ENCODE measurements at regions not wholly inside any gene's neighbourhood (a gene's known extent, or its start where the extent isn't known, plus 50 kb on each side); places are given as distances from the start of the nearest gene placed in this dataset.

DNA sequence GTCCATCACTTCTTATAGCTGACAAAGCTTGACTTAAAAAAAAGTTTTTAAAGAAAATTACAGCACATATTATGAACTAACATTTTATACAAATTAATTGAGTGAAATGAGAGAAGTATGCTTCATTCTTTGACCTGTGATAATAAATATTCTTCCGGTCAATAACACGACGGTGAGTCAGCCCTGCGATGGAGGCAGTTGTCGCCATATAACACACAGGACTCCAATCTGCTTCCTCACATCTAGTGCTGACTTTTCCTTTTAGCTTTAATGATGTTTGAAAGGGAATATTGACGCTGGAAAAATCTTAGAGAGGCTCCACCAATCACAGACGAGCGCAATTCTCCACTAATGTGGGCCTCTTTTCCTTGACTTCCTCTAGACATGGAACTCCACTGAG is 166.9 kb upstream of the C1orf21 start:
- no peak overlapping the region for H3K27ac ChIP-seq
- TF ChIP-seq, protein P1, sequence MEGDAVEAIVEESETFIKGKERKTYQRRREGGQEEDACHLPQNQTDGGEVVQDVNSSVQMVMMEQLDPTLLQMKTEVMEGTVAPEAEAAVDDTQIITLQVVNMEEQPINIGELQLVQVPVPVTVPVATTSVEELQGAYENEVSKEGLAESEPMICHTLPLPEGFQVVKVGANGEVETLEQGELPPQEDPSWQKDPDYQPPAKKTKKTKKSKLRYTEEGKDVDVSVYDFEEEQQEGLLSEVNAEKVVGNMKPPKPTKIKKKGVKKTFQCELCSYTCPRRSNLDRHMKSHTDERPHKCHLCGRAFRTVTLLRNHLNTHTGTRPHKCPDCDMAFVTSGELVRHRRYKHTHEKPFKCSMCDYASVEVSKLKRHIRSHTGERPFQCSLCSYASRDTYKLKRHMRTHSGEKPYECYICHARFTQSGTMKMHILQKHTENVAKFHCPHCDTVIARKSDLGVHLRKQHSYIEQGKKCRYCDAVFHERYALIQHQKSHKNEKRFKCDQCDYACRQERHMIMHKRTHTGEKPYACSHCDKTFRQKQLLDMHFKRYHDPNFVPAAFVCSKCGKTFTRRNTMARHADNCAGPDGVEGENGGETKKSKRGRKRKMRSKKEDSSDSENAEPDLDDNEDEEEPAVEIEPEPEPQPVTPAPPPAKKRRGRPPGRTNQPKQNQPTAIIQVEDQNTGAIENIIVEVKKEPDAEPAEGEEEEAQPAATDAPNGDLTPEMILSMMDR (IDR thresholded peaks at IDR 0.05), result no peak
- peaks cover 0 to 8% (median 0%) of the 10 kb centered on the region in 4 donors for H3K4me1 ChIP-seq
- intact Hi-C loops (cut with DNase I; ENCODE audit: low total_unique reads), result loop anchor here (10.0 kb wide), 2 partner anchors 135 to 445 kb away; no protein-coding TSS in a partner anchor
- no peak overlapping the region for H3K4me3 ChIP-seq
- H3K9me3 ChIP-seq, result no peaks in the 10 kb centered on the region
- no peak for DNase-seq
- H3K27me3 ChIP-seq, result no peaks in the 10 kb centered on the region
- no peaks in the 10 kb centered on the region for H3K36me3 ChIP-seq

DNA sequence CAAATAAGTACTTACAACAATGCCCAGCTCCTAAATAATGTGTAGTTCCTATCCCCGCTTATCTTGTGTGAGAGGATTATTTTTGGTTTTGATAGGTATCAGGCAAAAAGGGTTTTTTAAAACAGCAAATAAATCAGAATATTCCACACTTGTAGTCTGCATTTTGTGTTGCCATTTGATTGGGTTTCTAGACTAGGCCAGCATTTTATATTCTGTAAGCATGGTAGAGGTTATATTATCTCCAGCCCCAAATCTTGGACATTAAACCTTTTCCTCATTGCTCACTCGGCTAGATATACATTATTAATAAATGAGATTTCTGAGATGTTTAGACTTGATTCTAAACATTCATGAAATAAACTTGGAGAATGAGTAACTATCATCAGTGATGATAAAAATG is 165.7 kb upstream of the C1orf21 start:
- Histone ChIP-seq H3K36me3 (no peaks in the 10 kb centered on the region), H3K9me3 (no peaks in the 10 kb centered on the region), H3K27ac (no peak overlapping the region), H3K4me1 (peaks cover 0 to 8% (median 0%) of the 10 kb centered on the region in 4 donors), H3K27me3 (no peaks in the 10 kb centered on the region), H3K4me3 (no peak overlapping the region)
- TF ChIP-seq, protein P1 (IDR thresholded peaks at IDR 0.05), result no peak
- DNase-seq, result no peak
- intact Hi-C loops (cut with DNase I; ENCODE audit: low total_unique reads), result loop anchor here (10.0 kb wide), 2 partner anchors 136 to 444 kb away; no protein-coding TSS in a partner anchor

DNA sequence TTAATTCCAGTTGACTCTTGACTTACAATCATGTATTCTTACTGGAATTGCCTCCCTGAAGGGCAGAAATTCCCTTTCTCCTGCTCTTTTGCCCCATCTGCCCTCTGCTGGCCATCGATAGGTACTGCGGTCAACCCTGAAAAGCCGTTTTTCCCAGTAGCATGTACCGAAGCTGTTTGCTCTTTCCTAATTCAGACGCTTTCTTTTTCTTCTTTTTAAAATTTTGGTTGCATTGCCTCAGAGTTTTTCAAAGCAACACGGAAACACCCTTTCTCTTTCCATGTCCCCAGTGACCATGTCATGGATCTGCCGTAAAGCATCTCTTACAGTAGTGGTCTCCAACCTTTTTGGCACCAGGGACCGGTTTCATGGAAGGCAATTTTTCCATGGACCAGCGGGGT is 164.2 kb upstream of the C1orf21 start:
- no peaks in the 10 kb centered on the region for H3K9me3 ChIP-seq
- H3K27me3 ChIP-seq, result no peaks in the 10 kb centered on the region
- H3K4me3 ChIP-seq, result no peak overlapping the region
- peaks cover 0 to 8% (median 0%) of the 10 kb centered on the region in 4 donors for H3K4me1 ChIP-seq
- H3K36me3 ChIP-seq, result no peaks in the 10 kb centered on the region
- H3K27ac ChIP-seq, result no peak overlapping the region
- DNase-seq, result peak; percentile 45 to 70
- intact Hi-C loops (cut with DNase I; ENCODE audit: low total_unique reads), result loop anchor here (10.0 kb wide), 2 partner anchors 138 to 442 kb away; no protein-coding TSS in a partner anchor
- TF ChIP-seq, protein P1 (IDR thresholded peaks at IDR 0.05), result peak; percentile 84 to 92

GRCh38 chr1:184223216-184223615 is 163.6 kb upstream of the C1orf21 start:
- Histone ChIP-seq H3K27me3 (no peaks in the 10 kb centered on the region), H3K4me3 (no peak overlapping the region), H3K4me1 (peaks cover 0 to 8% (median 0%) of the 10 kb centered on the region in 4 donors), H3K27ac (no peak overlapping the region), H3K9me3 (no peaks in the 10 kb centered on the region), H3K36me3 (no peaks in the 10 kb centered on the region)
- DNase-seq, result no peak
- TF ChIP-seq, protein P1 (IDR thresholded peaks at IDR 0.05), result no peak
- intact Hi-C loops (cut with DNase I; ENCODE audit: low total_unique reads), result loop anchor here (10.0 kb wide), 2 partner anchors 138 to 442 kb away; no protein-coding TSS in a partner anchor

DNA sequence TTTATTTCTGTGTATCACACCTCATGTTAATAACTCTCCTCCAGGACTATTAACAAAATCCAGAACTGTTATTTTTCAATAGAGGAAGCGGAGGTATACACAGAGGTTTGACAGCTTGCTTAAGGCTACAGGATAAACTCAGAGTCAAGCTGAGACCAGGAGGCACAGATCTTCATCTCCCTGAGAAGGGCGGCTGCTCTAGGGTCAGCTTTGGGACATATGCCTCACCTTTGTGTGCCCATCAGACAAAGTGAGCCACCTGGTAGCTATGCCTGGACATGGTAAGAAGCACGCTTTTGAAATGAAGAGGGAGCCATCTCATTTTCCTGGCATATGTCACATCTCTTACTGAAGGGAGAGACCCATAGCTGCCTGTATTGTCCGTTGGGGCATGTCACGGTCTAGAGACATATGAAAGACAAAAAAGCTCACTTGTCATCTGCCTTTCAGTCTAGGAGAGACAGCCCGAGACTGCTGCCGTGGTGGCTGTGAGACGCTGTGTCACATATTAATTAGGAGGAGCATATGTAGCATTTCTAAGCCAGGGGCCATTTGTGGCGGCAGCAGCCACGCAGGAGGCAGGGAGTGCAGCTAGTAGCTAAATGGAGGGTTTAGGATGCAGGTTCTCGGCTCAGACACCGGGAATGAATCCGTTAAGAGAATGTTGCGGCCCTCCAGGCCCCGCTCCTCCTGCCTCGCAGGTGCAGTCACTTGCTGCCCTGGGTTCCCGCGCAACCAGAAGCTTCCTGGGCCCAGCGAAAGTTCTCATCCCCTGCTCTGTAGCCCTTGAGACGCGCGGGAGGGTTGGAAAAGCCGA is 161.3 kb upstream of the C1orf21 start:
- Histone ChIP-seq H3K27ac (no peak overlapping the region), H3K36me3 (no peaks in the 10 kb centered on the region), H3K27me3 (no peaks in the 10 kb centered on the region), H3K4me1 (peaks cover 0 to 8% (median 0%) of the 10 kb centered on the region in 4 donors), H3K4me3 (no peak overlapping the region), H3K9me3 (no peaks in the 10 kb centered on the region)
- no peak for DNase-seq
- TF ChIP-seq, protein P1 (IDR thresholded peaks at IDR 0.05), result no peak
- intact Hi-C loops (cut with DNase I; ENCODE audit: low total_unique reads), result loop anchor here (10.0 kb wide), 2 partner anchors 141 to 439 kb away; no protein-coding TSS in a partner anchor
